GM12891 (cell line): ENCODE measurements at regions not wholly inside any gene's neighbourhood (a gene's known extent, or its start where the extent isn't known, plus 50 kb on each side); places are given as distances from the start of the nearest gene placed in this dataset.

Experiments used
- PAX5 ChIP-seq: IDR thresholded peaks from 2 replicates; pipeline ENCODE4 v1.6.1; 2011; ENCODE audit warnings: low read length, moderate library complexity, mild to moderate bottlenecking; ENCODE audit not compliant: insufficient read depth, severe bottlenecking
- POLR2A ChIP-seq: IDR thresholded peaks from 2 replicates; pipeline ENCODE4 v1.6.1; 2011; ENCODE audit warnings: low read depth, low read length, control low read depth
- POLR2AphosphoS5 ChIP-seq: IDR thresholded peaks from 2 replicates; pipeline ENCODE4 v1.6.1; 2011; ENCODE audit warnings: low read depth, low read length, control low read depth
- TAF1 ChIP-seq: IDR thresholded peaks from 2 replicates; pipeline ENCODE4 v1.6.1; 2011; ENCODE audit warnings: low read depth, low read length, control low read depth

- TF ChIP-seq POLR2AphosphoS5 (no peak), POLR2A (no peak), TAF1 (no peak), PAX5 (no peak)
Measured at GRCh38 chr16:76755496-76755895, 435.5 kb upstream of the MON1B start.
